ENCODE measurements at regions not wholly inside any gene's neighbourhood (a gene's known extent, or its start where the extent isn't known, plus 50 kb on each side); places are given as distances from the start of the nearest gene placed in this dataset.
"Not testable (repeated sequence)": the region's sequence is repeated elsewhere in the genome, so short reads cannot be mapped to it uniquely, and the experiment has no call there.

DNA sequence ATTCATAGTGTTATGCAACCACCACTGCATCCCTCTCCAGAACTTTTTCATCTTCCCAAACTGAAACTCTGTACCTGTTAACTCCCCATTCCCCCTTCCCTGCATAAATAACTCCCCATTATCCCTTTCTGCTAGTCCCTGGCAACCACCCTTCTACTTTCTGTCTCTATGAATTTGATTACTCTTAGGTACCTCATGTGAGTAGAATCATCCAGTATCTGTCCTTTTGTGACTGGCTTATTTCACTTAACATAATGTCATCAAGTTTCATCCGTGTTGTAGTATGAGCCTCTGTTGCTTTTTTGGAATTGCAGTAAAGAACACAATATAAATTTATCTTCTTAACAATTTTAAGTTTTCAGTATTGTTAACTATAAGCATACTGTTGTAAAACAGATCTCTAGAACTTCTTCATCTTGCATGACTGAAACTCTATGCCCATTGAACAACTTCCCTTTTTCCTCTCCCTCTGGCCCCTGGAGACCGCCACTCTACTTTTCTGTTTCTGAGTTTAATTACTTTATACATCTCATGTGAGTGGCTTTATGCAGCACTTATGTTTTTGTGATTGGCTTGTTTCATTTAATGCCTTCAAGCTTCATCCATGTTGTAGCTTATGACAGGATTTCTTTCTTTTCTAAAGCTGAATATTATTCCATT lies 87.3 kb upstream of the ABCC4 start:
- intact Hi-C loops (cut with micrococcal nuclease) = no loop called here

DNA sequence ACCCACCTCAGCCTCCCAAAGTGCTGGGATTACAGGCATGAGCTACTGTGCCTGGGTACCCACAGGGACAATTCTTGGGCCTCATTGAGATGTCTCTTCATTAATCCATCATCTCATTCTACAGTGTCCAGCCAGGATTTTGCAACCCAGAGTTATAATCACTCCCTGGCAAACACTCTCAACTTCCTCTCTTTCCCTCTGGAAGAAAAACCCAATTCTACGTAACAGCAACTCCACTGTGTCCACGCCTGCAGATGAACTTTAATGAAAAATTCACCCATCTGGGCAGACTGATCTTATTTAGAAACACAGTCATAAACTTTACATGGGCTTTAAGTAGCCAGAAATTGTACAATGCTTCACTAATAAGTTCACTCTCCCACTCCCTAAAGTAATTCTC lies 90.1 kb upstream of the ABCC4 start:
- intact Hi-C loops (cut with micrococcal nuclease) = no loop called here

DNA sequence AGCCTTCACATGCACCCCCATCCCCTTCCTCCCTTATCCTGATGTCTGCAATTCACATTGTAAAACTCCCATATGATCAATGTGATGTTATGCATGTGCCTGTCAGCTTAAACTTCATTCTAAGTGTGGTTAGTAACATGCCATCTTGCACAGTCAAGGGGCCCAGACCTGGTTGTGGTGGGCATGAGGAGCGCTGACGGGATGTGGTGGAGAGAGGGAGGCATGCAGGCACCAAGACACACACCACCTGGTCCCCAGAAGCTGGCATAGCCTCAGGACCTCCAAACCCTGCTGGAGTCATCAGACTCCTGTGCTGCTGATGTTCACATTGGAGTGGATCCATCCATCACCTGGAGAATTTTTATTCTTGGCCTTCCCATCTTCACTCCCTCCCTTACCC lies 90.5 kb upstream of the ABCC4 start:
- intact Hi-C loops (cut with micrococcal nuclease) = no loop called here

DNA sequence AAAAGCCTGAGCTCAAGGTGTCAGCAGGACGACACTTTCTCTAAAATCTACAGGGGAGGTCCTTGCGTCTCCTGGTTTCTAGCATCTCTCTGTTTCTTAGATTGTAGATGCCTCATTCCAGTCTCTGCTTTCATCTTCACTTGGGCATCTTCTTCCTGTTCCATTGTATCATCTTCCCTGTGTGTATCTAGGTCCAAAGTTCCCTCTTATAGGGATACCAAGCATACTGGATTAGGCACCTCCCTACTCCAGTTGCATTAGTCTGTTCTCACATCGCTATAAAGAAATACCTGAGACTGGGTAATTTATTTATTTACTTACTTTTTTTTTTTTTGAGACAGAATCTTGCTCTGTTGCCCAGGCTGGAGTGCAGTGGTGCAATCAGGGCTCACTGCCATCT lies 91.3 kb upstream of the ABCC4 start:
- intact Hi-C loops (cut with micrococcal nuclease) = no loop called here

DNA sequence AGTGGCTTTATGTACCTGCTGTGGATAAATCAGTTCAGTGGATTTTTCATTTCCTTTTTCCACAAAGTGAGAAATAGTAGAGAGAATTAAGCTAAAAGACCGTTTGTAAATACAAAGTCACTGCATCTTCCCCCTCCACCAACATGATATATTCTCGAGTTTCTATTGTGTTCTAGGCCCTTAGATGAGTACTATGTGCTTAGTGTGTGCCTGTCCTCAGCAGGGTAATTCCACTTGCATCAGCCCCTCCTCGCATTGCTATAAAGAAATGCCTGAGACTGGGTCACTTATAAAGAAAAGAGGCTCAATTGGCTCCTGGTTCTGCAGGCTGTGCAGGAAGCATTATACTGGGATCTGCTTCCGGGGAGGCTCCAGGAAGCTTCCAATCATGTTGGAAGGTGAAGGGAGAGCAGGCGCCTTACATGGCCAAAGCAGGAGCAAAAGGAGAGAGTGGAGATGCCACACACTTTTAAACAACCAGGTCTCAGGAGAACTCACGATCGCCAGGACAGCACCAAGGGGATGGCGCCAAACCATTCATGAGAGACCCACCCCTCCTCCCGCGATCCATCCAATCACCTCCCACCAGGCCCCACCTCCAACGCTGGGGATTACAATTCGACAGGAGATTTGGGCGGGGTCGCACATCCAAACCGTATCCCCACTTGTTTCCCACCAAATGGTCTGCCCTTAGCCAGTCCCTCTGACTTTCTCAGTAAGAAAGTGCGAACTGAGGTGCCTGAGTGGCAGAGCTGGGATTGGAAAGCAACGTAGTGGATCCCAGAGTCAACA lies 102.3 kb upstream of the ABCC4 start:
- intact Hi-C loops (cut with micrococcal nuclease) = loop anchor here (1.0 to 5.0 kb wide), 8 partner anchors 23 to 968 kb away; no protein-coding TSS in a partner anchor

DNA sequence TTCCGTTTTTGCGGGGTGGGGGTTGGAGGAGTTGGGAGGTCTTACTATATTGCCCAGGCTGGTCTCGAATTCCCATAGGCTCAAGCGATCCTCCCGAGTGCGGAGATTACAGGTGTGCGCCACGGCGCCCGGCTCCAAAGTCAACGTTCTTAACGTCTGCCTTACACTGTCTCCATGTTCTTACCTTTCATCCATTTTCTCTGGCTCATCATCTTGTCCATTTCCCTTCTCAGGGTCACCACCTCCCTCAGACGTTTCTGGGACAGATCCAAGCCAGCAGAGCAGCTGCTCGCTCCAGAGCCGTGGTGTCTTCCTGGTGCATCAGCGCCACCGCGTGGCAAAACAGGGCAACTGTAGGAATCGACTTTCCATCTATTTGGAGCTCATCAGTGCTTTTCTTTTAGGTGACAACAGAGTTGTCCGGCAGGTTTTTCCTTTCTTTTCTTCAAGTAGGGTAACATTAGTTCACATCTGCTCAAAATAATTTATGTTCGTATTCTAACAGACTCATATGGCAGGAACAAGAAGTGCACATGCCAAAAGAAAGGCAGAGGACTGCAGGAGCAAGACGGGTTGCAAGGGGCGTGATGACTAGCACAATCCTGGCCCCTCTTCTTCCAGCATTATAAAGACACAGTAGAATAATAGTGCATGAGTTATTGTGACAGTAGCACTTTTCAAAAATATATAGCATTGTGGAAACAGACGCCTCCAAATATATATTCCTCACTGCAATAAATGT lies 103.1 kb upstream of the ABCC4 start:
- intact Hi-C loops (cut with micrococcal nuclease) = loop anchor here (1.0 to 5.0 kb wide), 8 partner anchors 24 to 969 kb away; no protein-coding TSS in a partner anchor

DNA sequence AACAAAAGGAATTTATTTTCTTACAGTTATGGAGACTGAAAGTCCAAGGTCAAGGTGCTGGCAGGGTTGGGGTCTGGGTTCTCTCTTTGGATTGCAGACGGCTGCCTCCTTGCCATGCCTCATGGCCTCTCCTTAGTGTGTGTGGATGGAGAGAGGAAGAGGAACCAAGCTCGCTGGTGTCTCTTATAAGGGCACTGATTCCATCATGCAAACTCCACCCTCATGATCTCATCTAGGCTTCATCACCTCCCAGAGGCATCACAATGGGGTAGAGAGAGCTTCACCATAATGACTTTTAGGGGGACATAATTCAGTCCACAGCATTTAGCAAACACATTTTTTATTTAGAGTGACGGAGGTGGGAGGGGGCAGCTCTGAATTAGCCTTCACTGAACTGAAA lies 104.9 kb upstream of the ABCC4 start:
- intact Hi-C loops (cut with micrococcal nuclease) = no loop called here

DNA sequence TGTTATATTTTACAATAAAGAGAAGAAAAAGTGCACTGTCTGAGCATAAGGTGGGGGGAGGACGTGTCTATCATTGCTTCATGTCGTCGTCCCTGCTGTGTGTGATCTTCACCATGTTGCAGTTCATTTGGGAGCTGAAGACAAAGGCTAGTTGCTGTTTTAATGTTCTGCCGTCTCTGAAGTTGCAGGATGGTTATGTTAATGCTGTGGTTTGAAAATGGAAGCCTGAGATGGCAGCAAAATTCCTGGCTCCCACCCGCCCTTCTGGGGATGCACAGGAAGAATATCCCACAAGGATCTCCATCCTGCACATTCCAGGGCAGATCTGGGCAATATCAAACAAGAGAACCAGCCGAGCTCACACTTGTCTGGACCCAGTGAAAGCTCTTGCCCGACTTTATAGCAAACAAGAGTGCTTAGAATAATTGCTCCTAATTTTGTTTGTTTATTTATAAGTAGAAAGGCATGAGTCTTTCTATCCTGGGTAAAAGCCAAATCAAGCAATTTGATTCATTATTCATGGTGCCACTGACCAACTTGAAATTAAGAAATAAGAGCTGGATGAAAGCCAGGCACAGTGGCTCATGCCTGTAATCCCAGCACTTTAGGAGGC lies 110.3 kb upstream of the ABCC4 start:
- intact Hi-C loops (cut with micrococcal nuclease) = no loop called here

DNA sequence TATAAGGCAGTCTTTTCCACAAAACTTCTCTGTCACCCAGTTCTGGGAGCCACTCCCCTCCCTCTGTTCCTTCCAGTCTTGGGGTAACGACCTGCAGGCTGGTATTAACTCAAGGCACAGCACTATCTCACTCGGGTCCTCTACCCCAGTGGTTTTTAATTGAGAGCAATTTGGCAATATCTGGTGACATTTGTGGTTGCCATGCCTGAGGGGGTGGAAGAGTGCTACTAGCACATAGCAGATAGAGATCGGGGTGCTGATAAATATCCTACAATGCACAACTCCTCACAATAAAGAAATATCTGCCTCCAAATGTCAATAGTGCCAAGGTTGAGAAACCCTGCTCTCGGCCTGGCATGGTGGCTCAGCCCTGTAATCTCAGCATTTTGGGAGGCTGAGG lies 117.7 kb upstream of the ABCC4 start:
- intact Hi-C loops (cut with micrococcal nuclease) = no loop called here

DNA sequence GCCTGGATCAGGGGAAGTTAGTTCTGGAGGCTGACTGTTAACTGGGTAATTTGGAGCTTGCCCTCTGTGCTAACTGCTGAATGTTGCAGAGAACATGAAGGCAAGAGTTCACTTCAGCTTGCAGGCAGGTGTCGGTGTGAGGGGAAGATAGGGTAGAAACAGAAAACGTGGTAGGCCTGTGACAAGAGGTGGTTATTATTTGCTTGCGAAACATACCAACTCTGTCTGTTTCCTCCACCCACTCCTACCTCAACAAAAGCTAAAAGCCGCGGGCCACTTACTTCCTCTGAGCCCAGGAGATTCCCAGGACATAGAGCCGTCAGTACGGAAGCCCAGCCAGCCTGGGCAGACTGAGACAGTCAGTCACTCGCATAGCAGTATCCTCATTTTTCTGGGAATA lies 119.2 kb upstream of the ABCC4 start:
- intact Hi-C loops (cut with micrococcal nuclease) = no loop called here

DNA sequence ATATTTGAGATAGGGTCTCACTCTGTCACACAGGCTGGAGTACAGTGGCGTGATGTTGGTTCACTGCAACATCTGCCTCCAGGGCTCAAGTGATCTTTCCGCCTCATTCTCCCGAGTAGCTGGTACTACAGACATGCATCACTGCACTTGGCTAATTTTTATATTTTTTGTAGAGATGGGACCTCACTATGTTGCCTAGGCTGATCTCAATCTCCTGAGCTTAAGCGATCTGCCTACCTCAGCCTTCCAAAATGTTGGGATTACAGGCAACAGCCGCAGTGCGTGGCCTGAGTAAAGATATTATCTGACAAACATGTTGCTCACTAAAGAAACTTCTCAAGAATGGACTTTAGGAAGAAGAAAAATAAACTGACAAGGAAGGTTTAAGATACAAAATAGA lies 125.4 kb upstream of the ABCC4 start:
- intact Hi-C loops (cut with micrococcal nuclease) = no loop called here

DNA sequence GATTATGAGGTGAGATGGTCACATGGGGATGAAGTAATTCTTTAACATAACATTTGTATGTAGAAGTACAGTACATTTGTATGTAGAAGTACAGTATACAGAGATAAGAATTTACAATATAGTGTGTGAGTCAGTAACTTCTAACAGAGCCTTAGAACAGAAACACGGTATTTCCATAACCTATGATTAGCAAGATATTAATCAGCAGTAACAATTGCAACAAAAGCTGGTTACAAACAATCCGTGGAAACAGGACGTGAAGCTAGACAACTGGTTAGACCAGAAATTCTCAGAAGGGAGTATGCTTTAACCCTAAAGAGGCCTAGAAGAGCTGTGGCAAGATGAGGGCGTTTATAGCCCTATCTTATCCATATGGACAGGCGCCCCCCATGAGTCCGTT lies 122.0 kb upstream of the CLDN10 start:
- intact Hi-C loops (cut with micrococcal nuclease) = not testable (repeated sequence)

DNA sequence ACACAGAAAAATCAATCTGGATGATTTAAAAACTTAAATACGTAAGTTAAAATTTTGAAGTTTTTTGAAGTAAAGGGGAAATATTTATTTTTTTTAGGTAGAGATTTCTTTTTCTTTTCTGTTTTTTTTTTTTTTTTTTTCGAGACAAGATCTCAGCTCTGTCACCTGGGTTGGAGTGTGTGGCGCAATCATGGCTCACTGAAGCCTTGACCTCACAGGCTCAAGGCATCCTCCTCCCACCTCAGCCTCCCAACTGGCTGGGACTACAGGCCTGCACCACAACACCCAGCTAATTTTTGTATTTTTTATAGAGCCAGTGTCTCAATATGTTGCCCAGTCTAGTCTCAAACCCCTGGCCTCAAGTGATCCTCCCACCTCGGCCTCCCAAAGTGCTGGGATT lies 120.4 kb upstream of the CLDN10 start:
- intact Hi-C loops (cut with micrococcal nuclease) = no loop called here

DNA sequence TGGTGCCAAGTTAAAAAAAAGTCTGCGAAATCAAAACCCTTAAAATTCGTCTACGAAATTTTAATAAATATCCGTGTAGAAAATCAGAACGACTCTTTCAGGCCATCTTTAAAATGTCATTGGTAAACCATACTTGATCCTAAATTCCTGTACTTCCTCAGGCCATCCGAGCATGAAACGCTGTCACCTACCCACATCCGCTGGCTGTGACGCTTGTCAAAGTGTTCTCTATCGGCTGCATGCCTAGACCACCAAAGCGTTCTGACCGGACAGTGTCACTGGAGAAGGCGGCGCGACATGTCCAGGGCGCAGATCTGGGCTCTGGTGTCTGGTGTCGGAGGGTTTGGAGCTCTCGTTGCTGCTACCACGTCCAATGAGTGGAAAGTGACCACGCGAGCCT lies 119.0 kb upstream of the CLDN10 start:
- intact Hi-C loops (cut with micrococcal nuclease) = no loop called here

DNA sequence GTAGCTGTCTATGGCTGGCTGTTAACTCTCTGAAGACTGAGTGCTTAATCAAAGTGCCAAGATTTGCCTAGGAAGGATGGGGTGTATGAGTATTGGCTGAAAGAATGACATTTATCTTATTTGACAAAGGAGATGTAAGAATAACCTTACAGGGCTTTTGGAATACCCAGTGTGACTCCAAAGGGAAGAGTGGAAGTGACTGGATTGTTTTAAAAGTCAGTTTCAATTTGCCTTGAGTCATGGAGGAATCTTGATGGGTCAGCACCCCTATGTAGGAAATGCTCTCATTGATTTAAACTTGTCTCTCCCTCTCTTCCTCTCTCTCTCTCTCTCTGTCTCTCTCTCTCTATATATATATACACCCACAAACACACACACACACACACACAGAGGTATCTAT lies 118.4 kb upstream of the CLDN10 start:
- intact Hi-C loops (cut with micrococcal nuclease) = no loop called here

DNA sequence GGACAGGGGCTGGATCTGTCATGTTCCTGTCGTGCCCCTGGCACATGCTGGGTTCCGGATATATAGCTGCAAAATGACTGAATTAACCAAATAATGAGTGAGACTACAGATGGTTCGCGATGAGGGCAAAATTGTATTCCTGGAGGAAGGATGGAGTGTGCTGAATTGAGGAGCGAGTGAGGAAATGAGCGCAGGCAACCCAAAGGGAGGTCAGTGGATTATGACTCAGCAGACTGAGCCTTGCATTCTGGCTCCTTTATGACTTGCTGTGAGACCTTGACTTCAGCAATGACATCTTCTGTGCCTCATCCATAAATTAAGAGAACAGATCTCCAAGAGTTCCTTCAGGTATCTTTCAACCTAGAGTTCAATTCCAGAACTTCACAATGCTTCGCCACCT lies 115.0 kb upstream of the CLDN10 start:
- intact Hi-C loops (cut with micrococcal nuclease) = no loop called here

DNA sequence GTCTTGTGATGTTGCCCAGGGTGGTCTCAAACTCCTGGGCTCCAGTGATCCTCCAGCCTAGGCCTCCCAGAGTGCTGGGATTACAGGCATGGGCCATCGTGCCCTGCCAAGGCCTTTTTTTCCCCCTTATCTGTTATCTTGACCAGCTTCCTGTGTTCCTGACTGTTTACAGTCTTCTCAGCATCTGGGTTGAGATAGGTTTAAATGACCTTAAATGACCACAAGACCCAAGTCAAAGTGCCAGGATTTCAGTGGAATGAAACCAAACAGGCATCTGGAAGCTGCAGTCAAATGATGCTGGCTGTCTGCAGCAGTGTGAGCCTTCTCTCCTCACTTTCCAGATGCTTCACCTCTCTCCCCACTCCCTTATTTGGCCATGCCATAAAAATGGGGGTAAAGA lies 114.2 kb upstream of the CLDN10 start:
- intact Hi-C loops (cut with micrococcal nuclease) = no loop called here

DNA sequence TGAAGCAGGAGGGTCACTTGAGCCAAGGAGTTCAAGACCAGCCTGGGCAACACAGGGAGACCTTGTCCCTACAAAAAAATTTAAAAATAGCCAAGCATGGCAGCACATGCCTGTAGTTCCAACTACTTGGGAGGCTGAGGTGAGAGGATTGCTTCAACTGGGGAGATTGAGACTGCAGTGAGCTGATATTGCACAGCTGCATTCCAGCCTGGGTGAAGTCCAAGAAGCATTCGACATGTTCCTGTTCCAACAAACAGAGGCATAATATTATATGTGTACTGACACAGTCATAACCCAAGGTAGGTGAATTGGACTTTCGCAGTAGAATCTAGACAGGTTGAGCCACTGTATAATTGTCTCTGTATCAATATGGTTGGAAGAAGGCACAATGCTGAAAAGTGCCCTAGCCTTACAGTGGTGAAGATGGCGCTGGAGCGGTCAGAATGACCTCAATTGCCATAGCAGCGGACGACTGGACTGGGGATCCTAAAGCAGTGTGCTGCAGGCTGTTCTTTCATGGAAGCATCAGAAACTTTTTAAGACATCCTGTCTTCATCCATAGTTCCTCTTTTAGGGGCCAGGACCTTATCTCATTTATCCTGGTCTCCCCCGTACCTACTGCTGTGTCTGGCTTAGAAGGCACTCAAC lies 112.0 kb upstream of the CLDN10 start:
- intact Hi-C loops (cut with micrococcal nuclease) = no loop called here

DNA sequence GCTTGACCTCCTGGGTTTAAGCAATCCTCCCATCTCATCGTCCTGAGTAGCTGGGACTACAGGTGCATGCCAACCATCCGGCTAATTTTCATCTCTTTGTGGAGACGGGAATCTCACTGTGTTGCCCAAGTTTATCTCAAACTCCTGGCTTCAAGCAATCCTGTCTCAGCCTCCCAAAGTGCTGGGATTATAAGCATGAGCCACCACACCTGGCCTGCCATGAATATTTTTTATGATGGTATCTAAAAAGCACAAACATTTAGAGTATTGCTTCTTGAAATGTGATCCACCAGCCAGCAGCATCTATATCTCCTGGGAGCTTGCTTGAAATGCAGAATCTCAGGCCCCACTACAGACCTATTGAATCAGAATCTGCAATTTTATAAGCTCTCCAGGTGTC lies 111.2 kb upstream of the CLDN10 start:
- intact Hi-C loops (cut with micrococcal nuclease) = no loop called here

DNA sequence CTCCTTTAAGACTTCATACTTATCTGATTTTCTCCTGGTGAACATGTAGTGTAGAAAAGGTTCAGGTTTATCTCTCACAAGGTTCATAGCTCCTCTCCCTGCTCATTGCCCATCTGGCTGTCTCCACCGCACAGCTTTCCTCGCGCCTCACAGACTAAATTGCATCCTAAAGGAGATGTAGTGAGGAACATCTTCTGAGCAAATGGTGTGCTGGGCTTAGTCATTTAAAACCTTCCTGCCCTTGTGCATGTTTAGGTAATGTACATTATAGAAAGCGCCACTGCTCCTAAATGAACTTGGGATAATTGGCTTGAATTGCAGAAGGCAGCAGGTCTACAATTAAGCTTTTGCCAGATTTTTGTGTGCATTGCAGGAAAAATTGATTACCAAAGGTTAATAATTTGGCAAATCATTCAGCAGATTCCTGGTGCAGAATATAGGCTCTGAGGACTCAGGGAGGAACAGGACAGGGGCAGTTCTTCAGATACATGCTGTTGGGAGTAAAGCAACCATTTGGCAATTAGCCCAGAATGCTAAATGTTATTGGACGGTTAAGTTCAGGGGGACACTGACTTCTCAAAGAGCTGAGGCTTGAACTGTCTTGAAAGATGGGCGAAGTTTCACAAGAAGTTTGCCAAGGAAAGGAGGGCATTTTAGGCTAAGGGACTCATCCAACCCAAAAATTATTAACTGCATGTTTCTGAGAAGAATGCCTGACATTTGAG lies 108.4 kb upstream of the CLDN10 start:
- intact Hi-C loops (cut with micrococcal nuclease) = no loop called here

DNA sequence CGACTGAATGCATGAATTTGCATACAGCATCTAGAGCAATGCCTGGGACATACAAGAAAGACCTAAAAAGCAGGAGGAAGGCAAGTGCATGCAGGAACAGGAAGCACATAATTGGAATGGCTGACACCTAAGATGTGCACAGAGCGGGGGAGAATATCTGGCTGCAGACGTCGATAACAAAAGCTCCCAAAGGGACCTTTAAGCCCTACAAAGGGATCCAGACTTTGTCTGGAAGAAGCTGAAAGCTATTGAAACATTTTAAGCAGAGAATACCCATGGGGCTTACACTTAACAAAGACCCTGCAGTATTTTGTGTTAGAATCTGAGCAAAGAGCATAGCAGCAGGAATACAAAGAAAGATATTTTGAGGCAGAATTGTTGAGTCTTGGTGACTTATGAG lies 107.4 kb upstream of the CLDN10 start:
- intact Hi-C loops (cut with micrococcal nuclease) = no loop called here
